HG02870 (cell line): ENCODE measurements at regions not wholly inside any gene's neighbourhood (a gene's known extent, or its start where the extent isn't known, plus 50 kb on each side); places are given as distances from the start of the nearest gene placed in this dataset.
"Not testable (repeated sequence)": the region's sequence is repeated elsewhere in the genome, so short reads cannot be mapped to it uniquely, and the experiment has no call there.

Experiments used
- ATAC-seq: cut with Tn5 transposase; IDR thresholded peaks from one replicate; pipeline ENCODE4 v1.9.1; 2021; ENCODE audit warnings: mild to moderate bottlenecking, moderate library complexity; ENCODE audit not compliant: unreplicated experiment

- no peak for ATAC-seq
These were observed 212.5 kb upstream of the HAAO start for GRCh38 chr2:43004879-43005244.

GRCh38 chr2:43004126-43004865 is 211.9 kb upstream of the HAAO start:
- ATAC-seq: not testable (repeated sequence)

- no peak for ATAC-seq
These were observed 211.3 kb upstream of the HAAO start for GRCh38 chr2:43003702-43004101.

GRCh38 chr2:43001787-43002468 is 209.5 kb upstream of the HAAO start:
- no peak for ATAC-seq

- ATAC-seq: no peak
These were observed 208.6 kb upstream of the HAAO start for GRCh38 chr2:43001055-43001378.

- ATAC-seq: no peak
These were observed 208.1 kb upstream of the HAAO start for GRCh38 chr2:43000242-43001054.

GRCh38 chr2:42999856-43000241 is 207.5 kb upstream of the HAAO start:
- no peak for ATAC-seq

GRCh38 chr2:42999391-42999841 is 207.0 kb upstream of the HAAO start:
- no peak for ATAC-seq

GRCh38 chr2:42998721-42999120 is 206.3 kb upstream of the HAAO start:
- ATAC-seq: no peak

GRCh38 chr2:42996528-42996927 is 204.1 kb upstream of the HAAO start:
- ATAC-seq: no peak

GRCh38 chr2:42995752-42996422 is 203.5 kb upstream of the HAAO start:
- ATAC-seq: no peak

- ATAC-seq: not testable (repeated sequence)
These were observed 197.1 kb upstream of the HAAO start for GRCh38 chr2:42989283-42990081.

GRCh38 chr2:42988055-42988454 is 195.7 kb upstream of the HAAO start:
- ATAC-seq: not testable (repeated sequence)

GRCh38 chr2:42987112-42987922 is 194.9 kb upstream of the HAAO start:
- ATAC-seq: no peak

GRCh38 chr2:42984617-42985016 is 192.2 kb upstream of the HAAO start:
- no peak for ATAC-seq

- no peak for ATAC-seq
These were observed 191.7 kb upstream of the HAAO start for GRCh38 chr2:42984081-42984480.

- ATAC-seq: no peak
These were observed 188.5 kb upstream of the HAAO start for GRCh38 chr2:42980764-42981416.

GRCh38 chr2:42979870-42980763 is 187.7 kb upstream of the HAAO start:
- ATAC-seq: no peak
